HEK293 (cell line): ENCODE measurements at regions not wholly inside any gene's neighbourhood (a gene's known extent, or its start where the extent isn't known, plus 50 kb on each side); places are given as distances from the start of the nearest gene placed in this dataset.

ENCODE experiments used
- CTCF ChIA-PET: fragments of 350-600 bp; formaldehyde crosslinking; extraction: SDS; loops from one replicate; lab custom pipeline; 2021; ENCODE audit warnings: antibody characterized with exemption; lab: Yijun Ruan, JAX
- POLR2A ChIA-PET: fragments of 300-600 bp; formaldehyde crosslinking; extraction: SDS; loops from one replicate; lab custom pipeline; 2020; ENCODE audit warnings: antibody characterized with exemption, inconsistent platforms; lab: Yijun Ruan, JAX
- H3K27ac ChIP-seq: fragments of 200-500 bp; sonication (Bioruptor generic); 2 replicates; pipeline ENCODE4 v1.5.1; 2014; ENCODE audit warnings: low read depth, low read length, control low read depth, inconsistent platforms; ENCODE audit errors: extremely low read depth
- H3K36me3 ChIP-seq, 2 experiments: fragments of 200-500 bp in 1 of 2; sonication (Bioruptor generic) in 1 of 2; 1 replicate in 1 of 2; 2 replicates in 1 of 2; pipeline ENCODE4 v1.5.1; 2014 to 2017; ENCODE audit warnings: inconsistent platforms in 2 of 2, low read length in 2 of 2; ENCODE audit not compliant: control insufficient read depth in 2 of 2, insufficient read depth in 1 of 2
- H3K4me1 ChIP-seq: fragments of 200-500 bp; sonication (Bioruptor generic); 2 replicates; pipeline ENCODE4 v1.5.1; 2014; ENCODE audit warnings: mild to moderate bottlenecking, low read length, inconsistent platforms; ENCODE audit not compliant: control insufficient read depth, insufficient read depth
- H3K4me3 ChIP-seq: 2 replicates; pipeline ENCODE4 v1.5.1; 2011; ENCODE audit warnings: low read depth, mild to moderate bottlenecking, control low read depth, low read length, moderate library complexity
- H3K9me3 ChIP-seq: fragments of 200-500 bp; sonication (Bioruptor generic); 2 replicates; pipeline ENCODE4 v1.5.1; 2014; ENCODE audit warnings: low read depth, low read length, inconsistent platforms; ENCODE audit not compliant: control insufficient read depth, insufficient read depth
- ATF2 ChIP-seq: fragments of 450-650 bp; formaldehyde crosslinking; IDR thresholded peaks from 2 replicates; pipeline ENCODE4 v1.5.1; 2016; ENCODE audit warnings: missing biosample characterization, missing genetic modification characterization, low read depth
- EGR2 ChIP-seq: fragments of 450-650 bp; formaldehyde crosslinking; IDR thresholded peaks from 2 replicates; pipeline ENCODE4 v1.5.1; 2016; ENCODE audit warnings: low read depth, missing biosample characterization, missing genetic modification characterization
- GLI2 ChIP-seq: fragments of 450-650 bp; formaldehyde crosslinking; IDR thresholded peaks from 2 replicates; pipeline ENCODE4; 2017; ENCODE audit warnings: missing biosample characterization, missing genetic modification characterization, low read depth, borderline replicate concordance
- HOXD13 ChIP-seq: sonication (generic); formaldehyde crosslinking; IDR thresholded peaks from 2 replicates; pipeline ENCODE4 v1.8.0; 2022; ENCODE audit warnings: missing genetic modification reagents, borderline replicate concordance
- KLF10 ChIP-seq: fragments of 450-650 bp; IDR thresholded peaks from 2 replicates; pipeline ENCODE4 v1.5.1; 2018; ENCODE audit warnings: missing biosample characterization, mild to moderate bottlenecking, missing genetic modification characterization
- KLF16 ChIP-seq: fragments of 450-650 bp; formaldehyde crosslinking; IDR thresholded peaks from 2 replicates; pipeline ENCODE4 v1.5.1; 2017; ENCODE audit warnings: missing biosample characterization, missing genetic modification characterization
- ZBTB1 ChIP-seq: fragments of 450-650 bp; formaldehyde crosslinking; IDR thresholded peaks from 2 replicates; pipeline ENCODE4 v1.5.1; 2016; ENCODE audit warnings: missing biosample characterization, missing genetic modification characterization
- ZBTB6 ChIP-seq: fragments of 450-650 bp; formaldehyde crosslinking; IDR thresholded peaks from 2 replicates; pipeline ENCODE4 v1.5.1; 2017; ENCODE audit warnings: missing biosample characterization, missing genetic modification characterization
- ZFP69B ChIP-seq: fragments of 450-650 bp; formaldehyde crosslinking; IDR thresholded peaks from 2 replicates; pipeline ENCODE4 v1.5.1; 2016; ENCODE audit warnings: missing biosample characterization, missing genetic modification characterization
- ZNF132 ChIP-seq: fragments of 450-650 bp; formaldehyde crosslinking; IDR thresholded peaks from 2 replicates; pipeline ENCODE4 v1.5.1; 2017; ENCODE audit warnings: missing biosample characterization, missing genetic modification characterization, borderline replicate concordance
- ZNF2 ChIP-seq: fragments of 450-650 bp; formaldehyde crosslinking; IDR thresholded peaks from 2 replicates; pipeline ENCODE4 v1.5.1; 2016; ENCODE audit warnings: missing biosample characterization, missing genetic modification characterization
- ZNF214 ChIP-seq: fragments of 450-650 bp; formaldehyde crosslinking; IDR thresholded peaks from 2 replicates; pipeline ENCODE4 v1.5.1; 2017; ENCODE audit warnings: missing biosample characterization, mild to moderate bottlenecking, missing genetic modification characterization, borderline replicate concordance
- ZNF266 ChIP-seq: fragments of 450-650 bp; formaldehyde crosslinking; IDR thresholded peaks from 2 replicates; pipeline ENCODE4 v1.5.1; 2016; ENCODE audit warnings: missing biosample characterization, missing genetic modification characterization, low read depth
- ZNF292 ChIP-seq: fragments of 450-650 bp; formaldehyde crosslinking; IDR thresholded peaks from 2 replicates; pipeline ENCODE4 v1.5.1; 2016; ENCODE audit warnings: low read depth, missing biosample characterization, missing genetic modification characterization, borderline replicate concordance
- ZNF366 ChIP-seq: fragments of 450-650 bp; formaldehyde crosslinking; conservative IDR thresholded peaks from 2 replicates; pipeline ENCODE4 v1.5.1; 2016; ENCODE audit warnings: missing biosample characterization, missing genetic modification characterization
- ZNF423 ChIP-seq: fragments of 450-650 bp; formaldehyde crosslinking; IDR thresholded peaks from 2 replicates; pipeline ENCODE4 v1.5.1; 2016; ENCODE audit warnings: missing biosample characterization, missing genetic modification characterization
- ZNF521 ChIP-seq: fragments of 450-650 bp; formaldehyde crosslinking; IDR thresholded peaks from 2 replicates; pipeline ENCODE4 v1.5.1; 2017; ENCODE audit warnings: missing biosample characterization, mild to moderate bottlenecking, missing genetic modification characterization
- ZNF624 ChIP-seq: fragments of 450-650 bp; formaldehyde crosslinking; IDR thresholded peaks from 2 replicates; pipeline ENCODE4 v1.5.1; 2017; ENCODE audit warnings: missing biosample characterization, missing genetic modification characterization
- ZNF645 ChIP-seq: fragments of 450-650 bp; formaldehyde crosslinking; IDR thresholded peaks from 2 replicates; pipeline ENCODE4; 2016; ENCODE audit warnings: missing biosample characterization, missing genetic modification characterization
- ZNF677 ChIP-seq: fragments of 450-650 bp; IDR thresholded peaks from 2 replicates; pipeline ENCODE4 v1.5.0; 2018; ENCODE audit warnings: missing biosample characterization, mild to moderate bottlenecking, missing genetic modification characterization, moderate library complexity
- ZNF747 ChIP-seq: fragments of 450-650 bp; formaldehyde crosslinking; IDR thresholded peaks from 2 replicates; pipeline ENCODE4 v1.5.1; 2016; ENCODE audit warnings: missing biosample characterization, missing genetic modification characterization

DNA sequence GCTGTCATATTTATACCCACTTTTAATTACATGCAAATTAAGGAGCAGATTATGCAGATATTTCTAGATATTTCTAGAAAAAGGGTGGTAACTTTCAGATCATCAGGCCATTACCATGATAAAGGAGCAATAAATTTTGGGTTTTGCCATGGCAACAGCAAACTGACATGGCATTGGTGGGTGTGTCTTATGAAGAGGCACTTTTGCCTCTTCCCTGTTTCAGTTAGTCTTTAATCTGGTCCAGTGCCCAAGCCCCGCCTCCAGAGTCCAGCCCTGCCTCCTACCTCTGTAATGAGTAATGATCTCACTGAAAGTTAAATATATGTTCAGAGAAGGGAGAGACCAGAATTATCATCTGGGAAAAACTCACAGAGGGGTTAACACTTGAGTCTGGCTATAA, 124.8 kb downstream of the SCG2 start:
- TF ChIP-seq ZNF624 (no peak), ZFP69B (tag by site-specific recombination) (no peak), ZNF747 (tag by site-specific recombination) (no peak), ZNF132 (tag by site-specific recombination) (no peak), KLF16 (tag by site-specific recombination) (no peak), ZNF521 (tag by site-specific recombination) (no peak)
- ChIA-PET POLR2A (no interaction called here), CTCF (interaction anchor here (1.0 kb wide), 1 partner anchor 24 kb away, joined by 3 read pairs; no protein-coding TSS in a partner anchor)

DNA sequence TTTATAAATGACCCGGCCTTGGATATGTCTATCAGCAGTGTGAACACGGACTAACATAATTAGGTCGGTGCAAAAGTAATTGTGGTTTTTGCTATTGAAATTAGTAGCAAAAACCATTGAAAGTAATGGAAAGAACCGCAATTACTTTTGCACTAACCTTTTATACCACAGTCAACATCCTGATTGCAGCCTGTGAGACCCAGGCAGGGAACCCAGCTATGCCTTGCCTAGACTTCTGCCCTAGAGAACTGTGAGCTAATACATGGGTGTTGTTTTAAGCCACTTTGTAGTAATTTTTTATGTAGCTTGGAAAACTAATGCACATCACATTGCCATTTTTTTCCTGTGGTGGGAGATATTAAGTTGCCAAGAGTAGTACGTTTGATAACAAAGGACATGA, 120.7 kb downstream of the SCG2 start:
- Histone ChIP-seq H3K4me1 (no peaks in the 10 kb centered on the region), H3K36me3 (no peaks in the 10 kb centered on the region), H3K4me3 (no peak overlapping the region), H3K9me3 (no peaks in the 10 kb centered on the region), H3K27ac (no peak overlapping the region)
- ChIA-PET CTCF (interaction anchor here (0.6 kb wide), 1 partner anchor 35 kb away, joined by 3 read pairs; no protein-coding TSS in a partner anchor), POLR2A (no interaction called here)
- no peak for TF ChIP-seq ATF2 (tag by site-specific recombination)
- no peak for TF ChIP-seq HOXD13
- TF ChIP-seq GLI2 = no peak
- TF ChIP-seq ZNF292 (tag by site-specific recombination) = no peak
- TF ChIP-seq ZNF423 (tag by site-specific recombination) = no peak
- no peak for TF ChIP-seq KLF10 (tag by site-specific recombination)
- no peak for TF ChIP-seq ZNF132 (tag by site-specific recombination)
- no peak for TF ChIP-seq EGR2
- no peak for TF ChIP-seq ZNF366 (tag by site-specific recombination)
- no peak for TF ChIP-seq ZNF645
- no peak for TF ChIP-seq ZBTB6 (tag by site-specific recombination)
- no peak for TF ChIP-seq ZBTB1 (tag by site-specific recombination)
- TF ChIP-seq ZNF214 (tag by site-specific recombination) = no peak
- no peak for TF ChIP-seq ZNF677 (tag by site-specific recombination)
- no peak for TF ChIP-seq ZNF2 (tag by site-specific recombination)
- no peak for TF ChIP-seq ZNF266 (tag by site-specific recombination)

More for the DNA sequence above, 124.8 kb downstream of the SCG2 start:
- H3K4me1 ChIP-seq = no peaks in the 10 kb centered on the region
- H3K9me3 ChIP-seq = no peaks in the 10 kb centered on the region
- no peak overlapping the region for H3K4me3 ChIP-seq
- no peaks in the 10 kb centered on the region for H3K36me3 ChIP-seq
- no peak overlapping the region for H3K27ac ChIP-seq
